ENCODE measurements at regions not wholly inside any gene's neighbourhood (a gene's known extent, or its start where the extent isn't known, plus 50 kb on each side); places are given as distances from the start of the nearest gene placed in this dataset.

DNA sequence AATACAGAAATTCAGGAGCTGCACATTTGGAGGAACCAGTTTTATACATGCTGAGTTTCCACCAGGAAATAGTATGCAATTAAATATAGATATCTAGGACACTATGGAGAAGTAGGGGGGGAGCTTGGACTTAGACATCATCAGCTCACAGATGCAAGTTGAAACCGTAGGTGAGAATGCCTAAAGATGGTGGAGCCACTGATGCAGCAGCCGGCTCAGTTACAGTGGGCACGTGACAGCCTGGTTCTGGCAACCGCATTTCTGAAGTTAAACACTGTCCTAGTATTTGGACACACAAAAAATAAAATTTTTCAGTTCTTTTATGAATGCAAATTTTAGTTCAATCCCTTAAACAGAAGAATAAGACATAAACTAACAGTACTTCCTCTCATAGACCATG is 91.5 kb upstream of the FRY start:
- POLR2A ChIA-PET = no interaction called here
- Mint-ChIP-seq H3K27ac (ENCODE audit: unreplicated experiment) (no peak overlapping the region), H3K27me3 (ENCODE audit: insufficient read depth, unreplicated experiment) (no peaks in the 10 kb centered on the region), H3K4me1 (ENCODE audit: low read depth, unreplicated experiment) (no peaks in the 10 kb centered on the region), H3K4me3 (ENCODE audit: unreplicated experiment) (no peak overlapping the region), H3K9me3 (ENCODE audit: unreplicated experiment) (no peaks in the 10 kb centered on the region), H3K36me3 (ENCODE audit: insufficient read depth, unreplicated experiment) (no peaks in the 10 kb centered on the region)
- CTCF ChIA-PET = no interaction called here
- Histone ChIP-seq H3K27me3 (replicated peaks; ENCODE audit: control insufficient read depth, insufficient read depth, low read length) (no peaks in the 10 kb centered on the region), H3K9me3 (no peaks in the 10 kb centered on the region), H3K36me3 (ENCODE audit: control insufficient read depth, insufficient read depth, low read length) (no peaks in the 10 kb centered on the region), H3K4me3 (ENCODE audit: low read depth, low read length) (no peak overlapping the region), H3K4me1 (no peaks in the 10 kb centered on the region)
- BruUV-seq (replicated peaks) = no TSS peak
- intact Hi-C loops (cut with micrococcal nuclease; ENCODE audit: unreplicated experiment) = no loop called here
- TF ChIP-seq CTCF (IDR thresholded peaks at IDR 0.05; ENCODE audit: insufficient read depth in 1 of 2, low read depth in 1 of 2, low read length in 1 of 2, severe bottlenecking in 1 of 2, unreplicated experiment in 1 of 2) = no peak
- no peak for DNase-seq

DNA sequence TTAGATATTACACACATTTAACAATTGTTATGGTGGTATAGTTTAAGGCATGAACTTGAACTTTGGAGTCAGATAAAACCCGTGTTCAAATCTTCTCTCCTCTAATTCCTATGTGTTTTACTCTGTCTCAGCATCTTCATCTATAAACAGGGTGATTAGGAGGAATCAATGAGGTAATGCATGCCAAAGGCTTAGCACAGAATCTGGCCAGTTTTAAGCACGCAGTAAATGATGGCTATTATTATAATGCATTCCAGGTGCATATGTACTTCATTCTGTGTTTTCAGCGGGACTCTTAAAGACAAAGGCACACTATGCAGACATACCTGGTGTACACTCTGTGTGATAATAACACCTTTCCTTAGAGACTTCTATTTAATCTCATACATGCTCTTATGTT is 88.0 kb upstream of the FRY start:
- Mint-ChIP-seq H3K9me3 (ENCODE audit: unreplicated experiment) (no peaks in the 10 kb centered on the region), H3K27ac (ENCODE audit: unreplicated experiment) (no peak overlapping the region), H3K4me1 (ENCODE audit: low read depth, unreplicated experiment) (peaks cover 8% of the 10 kb centered on the region), H3K36me3 (ENCODE audit: insufficient read depth, unreplicated experiment) (no peaks in the 10 kb centered on the region), H3K4me3 (ENCODE audit: unreplicated experiment) (no peak overlapping the region), H3K27me3 (ENCODE audit: insufficient read depth, unreplicated experiment) (no peaks in the 10 kb centered on the region)
- no peaks in the 10 kb centered on the region for H3K4me1 ChIP-seq
- BruUV-seq (replicated peaks) = no TSS peak
- ChIA-PET POLR2A (no interaction called here), CTCF (no interaction called here)
- no peak overlapping the region for H3K4me3 ChIP-seq (ENCODE audit: low read depth, low read length)
- DNase-seq = no peak
- TF ChIP-seq CTCF (IDR thresholded peaks at IDR 0.05; ENCODE audit: insufficient read depth in 1 of 2, low read depth in 1 of 2, low read length in 1 of 2, severe bottlenecking in 1 of 2, unreplicated experiment in 1 of 2) = no peak
- no peaks in the 10 kb centered on the region for H3K9me3 ChIP-seq
- no peaks in the 10 kb centered on the region for H3K27me3 ChIP-seq (replicated peaks; ENCODE audit: control insufficient read depth, insufficient read depth, low read length)
- no peaks in the 10 kb centered on the region for H3K36me3 ChIP-seq (ENCODE audit: control insufficient read depth, insufficient read depth, low read length)
- intact Hi-C loops (cut with micrococcal nuclease; ENCODE audit: unreplicated experiment) = no loop called here

- ChIA-PET CTCF (interaction anchor here (2.8 kb wide), 1 partner anchor 34 kb away, joined by 11 read pairs; no protein-coding TSS in a partner anchor), POLR2A (no interaction called here)
- Mint-ChIP-seq H3K27me3 (ENCODE audit: insufficient read depth, unreplicated experiment) (no peaks in the 10 kb centered on the region), H3K36me3 (ENCODE audit: insufficient read depth, unreplicated experiment) (no peaks in the 10 kb centered on the region), H3K4me3 (ENCODE audit: unreplicated experiment) (no peak overlapping the region), H3K9me3 (ENCODE audit: unreplicated experiment) (no peaks in the 10 kb centered on the region), H3K4me1 (ENCODE audit: low read depth, unreplicated experiment) (peaks cover 14% of the 10 kb centered on the region), H3K27ac (ENCODE audit: unreplicated experiment) (no peak overlapping the region)
- BruUV-seq (replicated peaks) = no TSS peak
- no peak for DNase-seq
- no peaks in the 10 kb centered on the region for H3K27me3 ChIP-seq (replicated peaks; ENCODE audit: control insufficient read depth, insufficient read depth, low read length)
- TF ChIP-seq CTCF (IDR thresholded peaks at IDR 0.05; ENCODE audit: insufficient read depth in 1 of 2, low read depth in 1 of 2, low read length in 1 of 2, severe bottlenecking in 1 of 2, unreplicated experiment in 1 of 2) = no peak
- no peaks in the 10 kb centered on the region for H3K4me1 ChIP-seq
- H3K4me3 ChIP-seq (ENCODE audit: low read depth, low read length) = no peak overlapping the region
- intact Hi-C loops (cut with micrococcal nuclease; ENCODE audit: unreplicated experiment) = no loop called here
- no peaks in the 10 kb centered on the region for H3K36me3 ChIP-seq (ENCODE audit: control insufficient read depth, insufficient read depth, low read length)
- no peaks in the 10 kb centered on the region for H3K9me3 ChIP-seq
Observed at GRCh38 chr13:31944262-31945160, 87.1 kb upstream of the FRY start.

Measured in Caco-2 (cell line).